SW 1271 (cell line): ENCODE measurements at regions not wholly inside any gene's neighbourhood (a gene's known extent, or its start where the extent isn't known, plus 50 kb on each side); places are given as distances from the start of the nearest gene placed in this dataset.

ENCODE experiments used
- DNase-seq, 2 experiments: peaks; one replicate each; lab custom pipeline; 2025; lab: John Stamatoyannopoulos, UW

- no peak for DNase-seq
These were observed 307.2 kb upstream of the CAMK1G start for GRCh38 chr1:209276321-209276720.

GRCh38 chr1:209277662-209278061 is 305.9 kb upstream of the CAMK1G start:
- no peak for DNase-seq

- no peak for DNase-seq
These were observed 291.8 kb upstream of the CAMK1G start for GRCh38 chr1:209291715-209292114.

- DNase-seq: no peak
These were observed 280.5 kb upstream of the CAMK1G start for GRCh38 chr1:209302779-209303568.

- DNase-seq: no peak
These were observed 279.3 kb upstream of the CAMK1G start for GRCh38 chr1:209304166-209304565.

- DNase-seq: no peak
These were observed 278.1 kb upstream of the CAMK1G start for GRCh38 chr1:209305221-209305954.

GRCh38 chr1:209307846-209308245 is 275.7 kb upstream of the CAMK1G start:
- no peak for DNase-seq

GRCh38 chr1:209309198-209309597 is 274.3 kb upstream of the CAMK1G start:
- no peak for DNase-seq

GRCh38 chr1:209311770-209312169 is 271.7 kb upstream of the CAMK1G start:
- no peak for DNase-seq

- no peak for DNase-seq
These were observed 266.6 kb upstream of the CAMK1G start for GRCh38 chr1:209316929-209317328.

- DNase-seq: peak in 1 of 2 experiments; percentile 1
These were observed 265.1 kb upstream of the CAMK1G start for GRCh38 chr1:209318181-209319056.

- DNase-seq: no peak
These were observed 264.5 kb upstream of the CAMK1G start for GRCh38 chr1:209319057-209319432.

- no peak for DNase-seq
These were observed 264.0 kb upstream of the CAMK1G start for GRCh38 chr1:209319549-209319948.

- no peak for DNase-seq
These were observed 259.8 kb upstream of the CAMK1G start for GRCh38 chr1:209323743-209324142.

GRCh38 chr1:209324901-209325871 is 258.3 kb upstream of the CAMK1G start:
- no peak for DNase-seq

GRCh38 chr1:209326076-209326475 is 257.4 kb upstream of the CAMK1G start:
- no peak for DNase-seq

- DNase-seq: no peak
These were observed 256.7 kb upstream of the CAMK1G start for GRCh38 chr1:209326831-209327230.

- DNase-seq: no peak
These were observed 255.3 kb upstream of the CAMK1G start for GRCh38 chr1:209328196-209328595.

GRCh38 chr1:209335178-209335577 is 248.3 kb upstream of the CAMK1G start:
- DNase-seq: peak; percentile 3 to 5

GRCh38 chr1:209341146-209341545 is 242.4 kb upstream of the CAMK1G start:
- DNase-seq: no peak
